HG03565 (cell line): ENCODE measurements at regions not wholly inside any gene's neighbourhood (a gene's known extent, or its start where the extent isn't known, plus 50 kb on each side); places are given as distances from the start of the nearest gene placed in this dataset.
A peak's percentile ranks its signal among the peaks of the same experiment; 100 is the strongest.
"Not testable (repeated sequence)": the region's sequence is repeated elsewhere in the genome, so short reads cannot be mapped to it uniquely, and the experiment has no call there.

Source experiments
- ATAC-seq: cut with Tn5 transposase; IDR thresholded peaks from one replicate; pipeline ENCODE4 v1.9.1; 2021; ENCODE audit warnings: mild to moderate bottlenecking, moderate library complexity; ENCODE audit not compliant: unreplicated experiment

DNA sequence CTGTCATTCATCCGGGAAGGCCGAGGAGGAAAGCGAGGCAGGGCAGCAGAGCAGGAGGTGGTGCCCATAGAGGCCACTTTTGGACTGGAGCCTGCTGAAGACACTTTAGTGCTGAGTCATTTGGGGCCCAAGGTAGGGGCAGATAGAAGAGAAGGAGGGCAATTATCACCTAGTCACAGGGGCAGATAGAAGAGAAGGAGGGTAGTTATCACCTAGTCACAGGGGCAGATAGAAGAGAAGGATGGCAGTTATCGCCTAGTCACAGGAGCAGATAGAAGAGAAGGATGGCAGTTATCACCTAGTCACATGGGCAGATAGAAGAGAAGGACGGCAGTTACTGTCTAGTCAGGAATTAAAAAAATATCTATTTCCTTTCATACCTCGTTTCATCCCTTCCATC lies 1372.6 kb downstream of the FOXD4L5 start:
- not testable (repeated sequence) for ATAC-seq

DNA sequence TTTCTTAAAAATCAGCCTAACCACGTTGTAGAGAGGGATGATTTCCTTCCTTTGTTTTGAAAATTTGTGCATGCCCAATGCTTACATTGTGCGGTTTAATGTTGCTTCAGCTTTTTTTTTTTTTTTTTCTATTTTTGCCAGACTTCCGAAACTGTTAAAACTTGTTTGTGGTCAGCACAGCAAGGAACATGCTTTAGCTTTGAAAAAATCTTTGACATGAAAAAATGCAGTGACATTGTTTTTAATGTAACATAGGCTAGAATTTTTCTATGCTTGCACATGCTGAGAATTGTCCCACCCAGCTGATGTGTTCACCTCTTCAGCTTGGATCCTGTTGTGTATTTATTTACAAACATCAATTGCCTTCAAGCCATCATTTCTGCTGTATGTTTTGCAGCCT lies 1375.9 kb downstream of the FOXD4L5 start:
- not testable (repeated sequence) for ATAC-seq

DNA sequence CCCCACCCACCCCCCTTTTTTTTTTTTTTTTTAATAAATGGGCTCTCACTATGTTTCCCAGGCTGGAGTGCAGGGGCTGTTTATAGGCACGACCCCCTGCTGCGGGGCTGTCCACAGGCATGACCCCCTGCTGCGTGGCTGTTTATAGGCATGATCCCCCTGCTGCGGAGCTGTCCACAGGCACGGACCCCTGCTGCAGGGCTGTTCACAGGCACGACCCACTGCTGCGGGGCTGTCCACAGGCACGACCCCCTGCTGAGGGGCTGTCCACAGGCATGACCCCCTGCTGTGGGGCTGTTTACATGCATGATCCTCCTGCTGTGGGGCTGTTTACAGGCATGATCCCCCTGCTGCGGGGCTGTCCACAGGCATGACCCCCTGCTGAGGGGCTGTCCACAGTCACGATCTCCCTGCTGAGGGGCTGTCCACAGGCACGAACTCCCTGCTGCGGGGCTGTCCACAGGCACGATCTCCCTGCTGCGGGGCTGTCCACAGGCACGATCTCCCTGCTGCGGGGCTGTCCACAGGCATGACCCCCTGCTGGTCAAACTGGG lies 1385.3 kb downstream of the FOXD4L5 start:
- not testable (repeated sequence) for ATAC-seq

- ATAC-seq, result not testable (repeated sequence)
Measured at GRCh38 chr9:63881386-63881785, 1403.6 kb downstream of the FOXD4L5 start.

GRCh38 chr9:63876380-63876779 lies 1408.6 kb downstream of the FOXD4L5 start:
- ATAC-seq, result not testable (repeated sequence)

GRCh38 chr9:63859475-63860215 lies 1425.4 kb downstream of the FOXD4L5 start:
- no peak for ATAC-seq

DNA sequence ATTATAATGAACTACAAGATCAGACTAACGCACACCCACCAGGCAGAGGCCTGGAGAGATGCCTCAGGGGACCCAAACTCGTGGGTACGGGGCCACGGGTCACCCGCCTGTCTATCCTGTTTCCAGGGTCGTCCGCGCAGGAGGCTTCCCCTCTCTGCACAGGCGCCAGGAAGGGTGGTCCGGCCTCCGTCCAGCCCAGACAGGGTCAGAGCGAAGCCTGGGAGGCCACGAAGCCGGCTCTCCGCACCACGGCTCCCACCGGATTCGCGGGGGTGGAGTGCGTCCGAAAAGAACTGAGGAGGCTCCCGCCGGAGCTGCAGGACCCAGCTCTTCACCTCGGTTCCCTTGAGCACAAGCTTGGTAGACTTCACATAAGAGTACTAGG lies 1425.9 kb downstream of the FOXD4L5 start:
- ATAC-seq, result not testable (repeated sequence)

DNA sequence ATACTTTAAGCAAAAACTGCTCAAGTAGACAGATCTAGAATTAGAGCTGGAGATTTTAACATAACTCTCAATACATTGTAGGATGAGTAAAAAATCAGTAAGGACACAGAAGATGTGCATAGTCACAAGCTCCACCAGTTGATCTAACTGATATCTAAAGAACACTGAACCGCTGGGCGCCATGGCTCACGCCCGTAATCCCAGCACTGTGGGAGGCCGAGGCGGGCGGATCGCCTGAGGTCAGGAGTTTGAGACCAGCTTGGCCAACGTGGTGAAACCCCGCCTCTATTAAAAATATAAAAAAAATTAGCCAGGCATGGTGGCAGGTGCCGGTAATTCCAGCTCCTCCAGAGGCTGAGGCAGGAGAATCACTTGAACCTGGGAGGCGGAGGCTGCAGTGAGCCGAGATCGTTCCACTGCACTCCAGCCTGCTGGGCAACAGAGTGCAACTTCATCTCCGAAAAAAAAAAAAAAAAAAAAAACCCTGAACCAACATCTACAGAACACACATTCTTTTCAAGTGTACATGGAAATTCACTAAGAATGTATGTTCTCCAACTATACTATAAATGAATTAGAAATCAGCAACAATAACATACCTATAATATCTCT lies 1431.8 kb downstream of the FOXD4L5 start:
- not testable (repeated sequence) for ATAC-seq

GRCh38 chr9:63824804-63825203 lies 1460.2 kb downstream of the FOXD4L5 start:
- ATAC-seq, result not testable (repeated sequence)

DNA sequence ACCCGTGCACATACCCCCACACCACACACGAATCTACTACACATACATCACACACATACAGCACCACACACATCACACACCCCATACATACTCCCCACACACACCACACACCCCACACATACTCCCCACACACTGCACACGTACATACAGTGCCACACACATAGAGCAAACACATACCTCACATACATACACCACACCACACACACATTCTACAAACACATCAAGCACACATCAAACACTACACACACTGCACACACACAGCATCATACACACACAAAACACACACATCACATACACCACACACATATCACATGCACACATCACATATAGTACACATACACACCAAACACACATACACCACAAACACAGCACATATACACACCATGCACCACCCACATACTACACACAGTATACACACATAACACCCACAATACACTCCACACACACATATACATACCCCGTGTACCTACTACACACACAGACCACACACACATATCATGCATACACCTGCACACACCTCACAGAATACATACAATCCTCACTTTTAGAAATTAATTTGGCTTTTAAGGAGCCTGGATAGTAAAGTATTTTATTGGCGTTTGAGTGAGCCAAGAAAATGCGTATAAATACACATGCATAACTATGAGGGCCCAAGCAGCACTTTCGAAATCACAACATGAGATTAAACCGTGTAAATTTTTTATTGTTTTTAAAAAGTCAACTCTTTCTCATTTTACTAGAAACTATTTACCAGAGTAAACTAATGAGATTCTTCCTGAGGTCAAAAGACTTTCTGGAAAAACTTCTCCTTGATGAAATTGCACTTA lies 1461.4 kb downstream of the FOXD4L5 start:
- ATAC-seq, result not testable (repeated sequence)

GRCh38 chr9:63822615-63823374 lies 1462.2 kb downstream of the FOXD4L5 start:
- not testable (repeated sequence) for ATAC-seq

DNA sequence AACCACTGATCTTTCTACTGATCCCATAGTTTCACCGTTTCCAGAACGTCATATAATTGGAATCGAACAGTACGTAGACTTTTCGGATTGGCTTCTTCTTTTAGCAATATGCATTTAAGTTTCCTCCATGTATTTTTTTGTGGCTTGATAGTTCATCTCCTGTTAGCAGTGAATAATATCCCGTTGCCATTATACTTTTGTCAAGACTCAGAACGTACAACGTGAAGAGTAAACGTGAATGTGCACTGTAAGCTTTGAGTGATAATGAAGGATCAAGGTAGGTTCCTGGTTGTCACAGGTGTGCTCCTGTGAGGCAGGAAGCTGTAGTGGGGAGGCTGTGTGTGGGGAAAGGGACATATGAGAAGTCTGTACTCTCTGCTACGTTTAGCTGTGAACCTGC lies 1463.7 kb downstream of the FOXD4L5 start:
- not testable (repeated sequence) for ATAC-seq

DNA sequence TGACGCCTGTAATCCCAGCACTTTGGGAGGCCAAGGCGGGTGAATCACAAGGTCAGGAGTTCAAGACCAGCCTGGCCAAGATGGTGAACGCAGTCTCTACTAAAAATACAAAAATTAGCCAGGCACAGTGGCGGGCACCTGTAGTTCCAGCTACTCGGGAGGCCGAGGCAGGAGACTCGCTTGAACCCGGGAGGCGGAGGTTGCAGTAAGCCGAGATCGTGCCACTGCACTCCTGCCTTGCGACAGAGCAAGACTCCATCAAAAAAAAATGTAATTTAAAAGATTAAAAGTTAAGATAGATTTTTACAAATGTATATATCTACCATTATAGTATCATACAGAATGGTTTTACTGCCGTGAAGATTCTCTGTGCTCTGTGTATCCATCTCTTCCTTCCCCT lies 1464.1 kb downstream of the FOXD4L5 start:
- not testable (repeated sequence) for ATAC-seq

GRCh38 chr9:63820383-63820782 lies 1464.6 kb downstream of the FOXD4L5 start:
- not testable (repeated sequence) for ATAC-seq

GRCh38 chr9:63817622-63818518 lies 1467.1 kb downstream of the FOXD4L5 start:
- peak; percentile 47 for ATAC-seq

DNA sequence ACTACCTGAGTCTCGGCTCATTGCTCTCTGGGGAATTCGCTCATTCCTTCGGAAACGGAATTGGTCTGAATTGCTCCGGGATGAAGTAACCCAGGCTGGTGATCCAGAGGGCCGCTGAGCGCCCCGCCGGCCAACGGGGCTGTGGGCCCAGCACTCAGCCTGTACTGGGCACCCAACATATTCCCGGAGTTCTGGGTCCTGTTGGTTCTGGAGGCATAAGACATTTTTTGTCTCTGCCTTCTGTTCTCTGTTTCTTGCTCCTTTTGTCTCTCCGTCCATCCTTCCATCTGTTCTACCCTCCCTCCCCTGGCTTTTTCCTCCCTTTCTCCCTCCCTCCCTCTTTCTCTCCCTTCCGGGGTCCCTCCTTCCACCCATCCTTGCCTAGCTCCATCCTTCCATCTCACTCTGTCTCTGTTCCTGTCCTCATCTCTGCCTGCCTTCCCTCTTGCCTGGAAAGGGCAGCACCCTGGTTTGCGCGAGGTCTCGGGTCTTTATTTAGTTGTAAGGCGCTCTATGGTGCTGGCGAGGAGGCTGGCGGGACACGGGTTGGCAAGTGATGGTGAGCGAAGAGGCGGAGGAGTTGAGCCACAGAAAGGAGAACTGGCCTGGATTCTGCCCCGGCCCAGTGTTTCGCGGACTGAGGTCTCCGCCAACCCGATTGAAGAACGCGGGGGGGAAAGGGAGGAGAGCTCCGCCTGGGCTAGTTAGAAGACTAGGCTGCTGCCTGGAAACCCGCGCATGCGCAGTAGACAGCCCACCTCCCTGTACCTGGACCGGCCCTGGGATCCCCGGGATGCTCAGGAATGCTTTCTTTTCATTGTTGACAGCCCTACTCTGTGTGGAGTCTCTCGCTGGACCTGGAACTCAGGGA lies 1468.0 kb downstream of the FOXD4L5 start:
- ATAC-seq, result peak; percentile 50

GRCh38 chr9:63814970-63815669 lies 1469.9 kb downstream of the FOXD4L5 start:
- ATAC-seq, result not testable (repeated sequence)
